ENCODE measurements at regions not wholly inside any gene's neighbourhood (a gene's known extent, or its start where the extent isn't known, plus 50 kb on each side); places are given as distances from the start of the nearest gene placed in this dataset.

GRCh38 chr2:226619707-226620106 is 179.9 kb downstream of the IRS1 start:
- TF ChIP-seq EZH2 (IDR thresholded peaks at IDR 0.05; ENCODE audit: low read depth, unreplicated experiment) (no peak), REST (IDR thresholded peaks at IDR 0.05; ENCODE audit: unreplicated experiment) (no peak), POLR2AphosphoS5 (IDR thresholded peaks at IDR 0.05; ENCODE audit: low read depth) (no peak), STAT1 (IDR thresholded peaks at IDR 0.05; ENCODE audit: unreplicated experiment) (no peak), CREB1 (CRISPR knock-in tag; IDR thresholded peaks at IDR 0.05; ENCODE audit: low read depth) (no peak), EZH2phosphoT487 (IDR thresholded peaks at IDR 0.05; ENCODE audit: unreplicated experiment) (no peak), JUNB (IDR thresholded peaks at IDR 0.05; ENCODE audit: unreplicated experiment) (no peak)
- TF ChIP-seq, protein P1, sequence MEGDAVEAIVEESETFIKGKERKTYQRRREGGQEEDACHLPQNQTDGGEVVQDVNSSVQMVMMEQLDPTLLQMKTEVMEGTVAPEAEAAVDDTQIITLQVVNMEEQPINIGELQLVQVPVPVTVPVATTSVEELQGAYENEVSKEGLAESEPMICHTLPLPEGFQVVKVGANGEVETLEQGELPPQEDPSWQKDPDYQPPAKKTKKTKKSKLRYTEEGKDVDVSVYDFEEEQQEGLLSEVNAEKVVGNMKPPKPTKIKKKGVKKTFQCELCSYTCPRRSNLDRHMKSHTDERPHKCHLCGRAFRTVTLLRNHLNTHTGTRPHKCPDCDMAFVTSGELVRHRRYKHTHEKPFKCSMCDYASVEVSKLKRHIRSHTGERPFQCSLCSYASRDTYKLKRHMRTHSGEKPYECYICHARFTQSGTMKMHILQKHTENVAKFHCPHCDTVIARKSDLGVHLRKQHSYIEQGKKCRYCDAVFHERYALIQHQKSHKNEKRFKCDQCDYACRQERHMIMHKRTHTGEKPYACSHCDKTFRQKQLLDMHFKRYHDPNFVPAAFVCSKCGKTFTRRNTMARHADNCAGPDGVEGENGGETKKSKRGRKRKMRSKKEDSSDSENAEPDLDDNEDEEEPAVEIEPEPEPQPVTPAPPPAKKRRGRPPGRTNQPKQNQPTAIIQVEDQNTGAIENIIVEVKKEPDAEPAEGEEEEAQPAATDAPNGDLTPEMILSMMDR (conservative IDR thresholded peaks at IDR 0.05; ENCODE audit: low read depth in 2 of 2), result no peak
- TF ChIP-seq, protein P2, sequence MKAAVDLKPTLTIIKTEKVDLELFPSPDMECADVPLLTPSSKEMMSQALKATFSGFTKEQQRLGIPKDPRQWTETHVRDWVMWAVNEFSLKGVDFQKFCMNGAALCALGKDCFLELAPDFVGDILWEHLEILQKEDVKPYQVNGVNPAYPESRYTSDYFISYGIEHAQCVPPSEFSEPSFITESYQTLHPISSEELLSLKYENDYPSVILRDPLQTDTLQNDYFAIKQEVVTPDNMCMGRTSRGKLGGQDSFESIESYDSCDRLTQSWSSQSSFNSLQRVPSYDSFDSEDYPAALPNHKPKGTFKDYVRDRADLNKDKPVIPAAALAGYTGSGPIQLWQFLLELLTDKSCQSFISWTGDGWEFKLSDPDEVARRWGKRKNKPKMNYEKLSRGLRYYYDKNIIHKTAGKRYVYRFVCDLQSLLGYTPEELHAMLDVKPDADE (IDR thresholded peaks at IDR 0.05), result no peak
